IPS-18c (cell line): ENCODE measurements at regions not wholly inside any gene's neighbourhood (a gene's known extent, or its start where the extent isn't known, plus 50 kb on each side); places are given as distances from the start of the nearest gene placed in this dataset.
"Not testable (repeated sequence)": the region's sequence is repeated elsewhere in the genome, so short reads cannot be mapped to it uniquely, and the experiment has no call there.

Experiments
- H3K4me3 ChIP-seq: 2 replicates; pipeline ENCODE4 v1.7.0; 2013; ENCODE audit warnings: low read depth, mild to moderate bottlenecking, low read length, moderate library complexity; ENCODE audit not compliant: insufficient read depth
- H3K9me3 ChIP-seq: one replicate; pipeline ENCODE4 v1.6.1; 2013; ENCODE audit warnings: mild to moderate bottlenecking, low read length, moderate library complexity; ENCODE audit not compliant: control insufficient read depth, insufficient read depth

- not testable (repeated sequence) for H3K9me3 ChIP-seq, H3K4me3 ChIP-seq
These were observed 99.7 kb upstream of the YWHAQ start for GRCh38 chr2:9730523-9730922.

DNA sequence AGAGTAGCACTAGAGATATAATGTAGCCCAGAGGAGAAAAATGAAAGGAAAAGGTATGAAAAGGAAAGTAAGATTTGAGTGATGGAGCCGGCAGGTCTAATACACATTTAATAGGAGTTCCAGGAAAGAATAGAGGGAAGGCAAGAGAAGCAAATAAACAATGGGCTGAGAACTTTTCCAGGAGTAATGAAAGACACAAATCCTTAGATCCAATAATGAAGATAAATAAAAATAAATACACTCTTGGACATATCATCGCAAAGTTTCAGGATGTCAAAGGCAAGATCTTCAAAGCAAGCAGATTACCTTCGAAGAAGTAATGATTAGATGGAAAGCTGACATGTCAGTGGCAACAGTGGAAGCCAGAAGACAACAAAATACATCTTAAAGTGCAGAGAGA lies 102.0 kb upstream of the YWHAQ start:
- Histone ChIP-seq H3K9me3 (no peaks in the 10 kb centered on the region), H3K4me3 (no peak overlapping the region)

GRCh38 chr2:9734308-9734707 lies 103.5 kb upstream of the YWHAQ start:
- H3K4me3 ChIP-seq: no peak overlapping the region
- no peaks in the 10 kb centered on the region for H3K9me3 ChIP-seq

GRCh38 chr2:9735335-9735734 lies 104.5 kb upstream of the YWHAQ start:
- Histone ChIP-seq H3K4me3 (no peak overlapping the region), H3K9me3 (no peaks in the 10 kb centered on the region)

- H3K4me3 ChIP-seq: no peak overlapping the region
These were observed 105.2 kb upstream of the YWHAQ start for GRCh38 chr2:9736021-9736420.

DNA sequence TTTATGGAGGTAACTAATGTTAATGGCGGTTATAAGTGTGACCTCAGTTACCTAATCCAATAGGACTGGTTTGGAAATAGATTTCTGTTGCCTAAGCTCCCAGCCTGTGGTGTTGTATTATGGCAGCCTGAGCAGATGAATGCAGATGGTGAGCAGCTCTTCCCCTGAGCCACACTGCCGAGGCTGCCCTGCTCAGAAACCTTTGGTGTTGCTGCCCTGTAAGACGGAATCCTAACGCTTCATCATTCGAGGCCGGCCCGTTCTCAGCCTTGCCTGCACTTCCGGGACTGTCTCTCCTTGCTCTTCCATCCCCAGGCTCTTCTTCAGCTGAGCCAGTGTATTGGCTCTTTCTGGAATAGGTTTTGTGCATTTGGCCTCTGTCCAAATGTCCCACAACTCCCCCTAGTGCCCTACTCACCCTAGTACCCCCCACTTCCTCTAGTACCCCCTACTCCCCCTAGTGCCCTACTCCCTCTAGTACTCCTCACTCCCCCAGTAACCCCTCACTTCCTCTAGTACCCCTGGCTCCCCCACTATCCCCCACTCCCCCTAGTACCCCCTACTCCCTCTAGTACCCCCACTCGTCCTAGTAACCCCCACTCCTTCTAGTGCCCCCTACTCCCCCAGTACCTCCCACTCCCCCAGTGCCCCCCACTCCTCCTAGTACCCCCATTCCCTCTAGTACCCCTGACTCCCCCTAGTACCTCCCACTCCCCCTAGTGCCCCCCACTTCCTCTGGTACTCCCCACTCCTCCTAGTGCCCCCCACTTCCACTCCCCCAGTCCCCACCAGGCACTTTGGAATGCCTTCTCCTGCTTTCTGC lies 106.0 kb upstream of the TAF1B start:
- no peak overlapping the region for H3K4me3 ChIP-seq
- no peaks in the 10 kb centered on the region for H3K9me3 ChIP-seq

More at GRCh38 chr2:9736021-9736420, 105.2 kb upstream of the YWHAQ start:
- H3K9me3 ChIP-seq: no peaks in the 10 kb centered on the region

DNA sequence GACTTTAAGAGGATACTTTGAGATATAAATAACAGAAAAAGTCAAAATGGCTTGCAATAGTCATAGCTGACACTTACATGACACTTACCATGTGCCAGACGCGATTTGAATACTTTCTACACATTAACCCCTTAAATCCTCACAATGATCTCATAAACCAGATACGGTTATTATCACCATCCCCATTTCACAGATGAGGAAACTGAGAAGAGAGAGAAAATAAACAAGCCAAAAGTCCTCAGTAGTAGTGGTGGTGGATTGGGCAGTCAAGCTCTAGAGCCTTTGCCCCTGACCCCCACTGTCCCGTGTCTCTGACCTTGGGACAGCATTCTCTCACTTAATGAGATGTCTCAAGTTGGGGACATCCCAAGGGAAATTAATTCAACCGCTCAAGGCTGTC lies 105.2 kb upstream of the TAF1B start:
- no peaks in the 10 kb centered on the region for H3K9me3 ChIP-seq
- H3K4me3 ChIP-seq: no peak overlapping the region

DNA sequence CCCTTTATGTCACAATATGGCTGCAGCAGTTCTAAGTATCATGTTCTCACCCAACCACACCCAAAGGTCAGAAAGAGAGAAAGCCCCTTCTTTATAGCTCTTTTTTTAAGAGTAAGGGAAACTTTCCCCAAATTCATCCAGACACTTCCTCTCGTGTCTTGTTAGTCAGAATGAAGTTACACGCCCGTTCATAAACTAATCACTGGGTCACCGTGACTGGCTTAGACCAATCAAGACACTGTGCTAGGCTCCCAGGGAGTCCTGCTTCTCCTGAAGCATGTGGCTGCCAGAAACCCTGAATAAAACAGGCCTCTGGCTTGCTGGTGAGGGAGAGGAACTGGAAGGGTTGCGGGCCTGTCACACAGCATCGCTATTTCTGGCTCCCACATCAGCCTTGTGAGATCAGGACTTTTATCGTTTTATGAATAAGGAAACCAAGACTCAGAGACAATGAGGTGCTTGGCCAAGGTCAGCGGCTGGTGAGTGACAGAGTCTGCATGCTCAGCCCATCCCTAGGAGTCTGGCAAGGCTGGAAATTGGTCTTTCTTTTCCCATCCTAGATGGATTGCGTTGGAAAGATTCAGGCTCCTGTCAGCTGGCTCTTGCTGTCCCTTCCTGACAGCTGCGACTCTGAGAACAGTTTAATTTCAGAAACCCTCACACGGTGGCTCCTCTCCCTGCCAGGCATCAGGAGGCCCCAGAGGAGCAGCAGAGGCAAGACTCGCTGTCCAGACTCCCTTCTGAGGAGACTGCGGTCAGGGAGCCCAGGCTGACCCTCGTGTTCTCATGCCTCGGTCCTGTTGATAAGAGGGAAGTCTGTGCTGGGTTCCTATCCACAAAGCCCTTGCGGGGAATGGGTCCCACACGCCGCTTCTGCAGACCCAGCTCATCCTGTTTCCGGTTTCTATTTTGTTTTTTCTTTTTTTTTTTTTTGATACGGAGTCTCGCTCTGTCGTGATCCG lies 104.5 kb upstream of the TAF1B start:
- Histone ChIP-seq H3K9me3 (no peaks in the 10 kb centered on the region), H3K4me3 (no peak overlapping the region)

- no peak overlapping the region for H3K4me3 ChIP-seq
- H3K9me3 ChIP-seq: no peaks in the 10 kb centered on the region
These were observed 103.7 kb upstream of the TAF1B start for GRCh38 chr2:9739531-9739964.

DNA sequence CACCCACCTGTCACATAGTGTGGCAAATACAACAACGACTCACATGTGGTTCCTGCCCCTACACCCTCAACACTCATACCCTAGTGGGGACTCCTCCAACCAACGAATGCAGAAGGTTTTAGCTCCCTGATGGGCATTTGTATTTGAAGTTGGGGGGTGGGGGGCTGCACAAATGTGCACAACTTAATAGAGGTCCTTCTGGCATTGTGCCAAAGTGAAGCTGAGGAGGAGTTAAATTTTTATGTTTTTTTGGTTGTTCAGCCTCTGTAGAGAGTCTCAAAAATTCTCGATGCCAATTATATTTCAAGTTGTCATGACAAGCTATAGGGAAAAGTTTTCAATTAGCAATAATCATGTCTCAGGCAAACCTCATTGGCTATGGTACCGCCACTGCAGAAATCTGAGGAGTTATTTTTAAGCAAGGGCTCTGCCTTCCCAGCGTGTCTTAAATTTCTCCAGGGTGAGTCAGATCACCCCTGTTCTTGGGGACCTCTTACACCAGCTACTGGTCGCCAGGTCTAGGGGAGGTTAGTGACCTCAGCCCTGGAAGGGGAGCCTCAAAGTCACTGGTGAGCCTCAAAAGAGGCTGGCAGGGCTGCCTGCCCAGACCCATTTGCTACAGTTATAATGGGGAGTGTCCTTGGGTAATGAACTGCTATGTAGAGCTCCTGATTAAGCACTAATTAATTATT lies 102.7 kb upstream of the TAF1B start:
- Histone ChIP-seq H3K4me3 (no peak overlapping the region), H3K9me3 (no peaks in the 10 kb centered on the region)

DNA sequence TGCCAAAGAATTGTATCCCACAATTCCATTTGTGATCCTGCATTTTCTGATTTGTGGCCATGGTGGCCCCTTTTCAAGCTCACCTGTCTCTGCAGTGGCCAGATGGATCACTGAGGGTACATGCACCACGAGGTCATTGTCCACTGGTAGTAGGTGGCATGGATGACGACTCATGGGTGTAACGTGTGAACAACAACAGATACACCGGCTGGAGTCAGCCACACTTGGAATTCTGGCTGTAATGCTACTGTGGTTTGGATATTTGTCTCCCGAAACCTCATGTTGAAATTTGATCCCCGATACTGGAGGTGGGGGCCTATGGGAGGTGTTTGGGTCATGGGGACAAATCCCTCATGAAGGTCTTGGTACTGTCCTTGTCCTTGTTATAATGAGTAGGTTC lies 102.2 kb upstream of the TAF1B start:
- no peak overlapping the region for H3K4me3 ChIP-seq
- H3K9me3 ChIP-seq: no peaks in the 10 kb centered on the region

DNA sequence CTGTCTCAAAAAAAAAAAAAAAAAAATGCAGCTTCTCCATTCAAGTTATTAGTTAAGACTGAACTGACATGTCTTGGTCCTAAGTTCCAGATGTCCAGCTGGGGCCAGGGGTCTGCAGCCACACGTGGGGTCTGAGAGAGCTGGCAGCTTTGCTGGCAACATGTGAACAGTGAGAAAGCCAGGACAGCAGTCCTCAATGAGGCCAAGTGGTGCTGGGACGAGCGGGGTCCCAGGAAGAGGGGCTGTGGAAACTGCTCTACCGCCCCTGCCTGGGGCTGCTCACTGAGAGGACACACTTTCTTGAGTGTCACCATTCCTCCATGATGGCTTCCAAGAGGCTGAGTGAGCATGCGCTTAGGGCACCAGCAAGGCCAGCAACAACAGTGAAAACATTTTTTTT lies 100.7 kb upstream of the TAF1B start:
- Histone ChIP-seq H3K9me3 (no peaks in the 10 kb centered on the region), H3K4me3 (no peak overlapping the region)

DNA sequence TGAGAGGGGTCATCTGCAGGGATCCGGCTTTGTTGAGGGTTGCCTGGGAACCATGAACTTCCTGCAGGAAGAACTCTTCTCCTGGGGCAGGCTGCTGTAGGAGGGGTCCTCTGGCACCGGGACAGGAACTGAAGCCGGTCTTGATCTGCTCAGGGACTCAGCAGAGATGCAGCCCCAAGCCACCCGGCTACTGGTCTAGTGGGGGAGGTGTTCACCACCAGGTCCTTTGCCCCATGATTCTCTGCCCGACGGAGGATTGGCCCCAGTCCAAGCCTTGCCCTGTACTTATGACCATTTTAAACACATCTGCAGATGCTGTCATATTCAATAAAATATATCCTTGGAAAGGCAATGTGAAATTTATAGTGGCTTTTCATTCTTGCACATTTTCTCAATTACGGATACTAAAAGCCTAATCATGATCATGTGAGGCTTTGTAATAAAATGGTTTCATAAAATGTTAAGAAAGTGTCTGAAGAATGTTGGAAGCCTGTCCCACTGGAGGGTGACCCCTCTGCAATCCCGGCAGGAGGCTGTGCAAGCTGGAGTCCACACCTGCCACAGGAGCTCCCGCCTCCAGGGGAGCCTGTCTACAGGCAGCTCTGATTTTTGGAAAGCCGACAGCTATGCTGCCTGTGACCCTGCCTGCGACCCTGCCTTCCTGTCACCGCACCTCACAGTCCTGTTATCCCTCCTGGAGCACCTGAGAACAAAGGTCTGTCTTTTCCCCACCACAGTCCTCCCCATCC lies 98.8 kb upstream of the TAF1B start:
- Histone ChIP-seq H3K4me3 (no peak overlapping the region), H3K9me3 (no peaks in the 10 kb centered on the region)

- no peaks in the 10 kb centered on the region for H3K9me3 ChIP-seq
- no peak overlapping the region for H3K4me3 ChIP-seq
These were observed 97.9 kb upstream of the TAF1B start for GRCh38 chr2:9745153-9745899.

- no peaks in the 10 kb centered on the region for H3K9me3 ChIP-seq
- H3K4me3 ChIP-seq: no peak overlapping the region
These were observed 95.9 kb upstream of the TAF1B start for GRCh38 chr2:9747396-9747795.

DNA sequence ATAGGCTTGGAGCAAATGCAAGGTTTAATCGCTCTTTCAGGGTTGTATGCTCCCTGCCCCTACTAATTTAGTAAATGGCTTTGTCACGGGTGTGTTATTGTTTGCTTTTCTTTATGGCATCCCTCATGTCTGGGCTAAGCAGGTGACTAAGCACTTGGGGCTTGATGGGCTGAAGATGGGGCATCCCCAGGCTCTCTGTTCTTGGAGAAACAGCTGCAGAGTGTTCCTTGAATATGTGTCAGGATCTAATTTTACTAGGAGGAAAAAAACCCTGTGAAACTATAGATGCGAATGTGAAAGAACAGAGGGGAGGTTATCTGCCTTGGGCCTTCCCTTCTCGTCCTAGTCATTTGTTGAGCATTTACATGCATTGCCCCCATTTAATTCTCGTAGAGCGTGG lies 94.7 kb upstream of the TAF1B start:
- Histone ChIP-seq H3K9me3 (no peaks in the 10 kb centered on the region), H3K4me3 (no peak overlapping the region)
